Erythroblast (primary cell): ENCODE measurements at regions not wholly inside any gene's neighbourhood (a gene's known extent, or its start where the extent isn't known, plus 50 kb on each side); places are given as distances from the start of the nearest gene placed in this dataset.

ENCODE experiments used
- GATA1 ChIP-seq: IDR thresholded peaks from 2 replicates; pipeline ENCODE4 v1.6.1; 2011; ENCODE audit warnings: low read depth, mild to moderate bottlenecking, control low read depth, low read length, moderate library complexity
- POLR2A ChIP-seq: IDR thresholded peaks from 2 replicates; pipeline ENCODE4 v1.6.1; 2011; ENCODE audit warnings: mild to moderate bottlenecking, low read length

DNA sequence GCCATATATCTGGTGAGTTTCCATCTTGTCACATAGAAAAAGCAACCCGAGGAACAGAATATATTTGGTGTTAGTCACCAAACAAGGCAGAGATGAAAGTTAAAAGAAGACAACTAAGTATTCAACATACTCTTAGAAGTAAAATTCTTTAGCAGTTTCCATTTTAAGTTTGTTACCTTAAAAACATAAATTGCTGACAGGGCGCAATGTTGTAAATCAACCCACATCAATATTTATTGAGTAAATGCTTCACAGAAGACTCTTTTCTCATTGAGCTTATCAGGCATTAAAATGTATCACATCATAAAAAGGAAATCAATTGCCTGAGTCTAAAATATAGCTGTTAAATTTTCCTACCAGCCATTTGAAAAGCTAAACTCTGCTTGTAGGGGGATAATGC lies 603.0 kb downstream of the FBXO15 start:
- no peak for TF ChIP-seq POLR2A
- no peak for TF ChIP-seq GATA1
